IPS-18a (cell line): ENCODE measurements at regions not wholly inside any gene's neighbourhood (a gene's known extent, or its start where the extent isn't known, plus 50 kb on each side); places are given as distances from the start of the nearest gene placed in this dataset.
"Not testable (repeated sequence)": the region's sequence is repeated elsewhere in the genome, so short reads cannot be mapped to it uniquely, and the experiment has no call there.

Experiments used
- H3K27ac ChIP-seq: one replicate; pipeline ENCODE4 v1.5.1; 2013; ENCODE audit warnings: low read length
- H3K27me3 ChIP-seq: one replicate; pipeline ENCODE4 v1.6.1; 2013; ENCODE audit warnings: mild to moderate bottlenecking, low read length; ENCODE audit not compliant: control insufficient read depth, insufficient read depth
- H3K36me3 ChIP-seq: one replicate; pipeline ENCODE4 v1.6.1; 2013; ENCODE audit warnings: low read depth, low read length; ENCODE audit not compliant: control insufficient read depth
- H3K4me1 ChIP-seq: one replicate; pipeline ENCODE4 v1.6.1; 2013; ENCODE audit warnings: low read depth, low read length; ENCODE audit not compliant: control insufficient read depth
- H3K4me3 ChIP-seq: one replicate; pipeline ENCODE4 v1.5.1; 2013; ENCODE audit warnings: low read length
- H3K9ac ChIP-seq: one replicate; pipeline ENCODE4 v1.6.1; 2013; ENCODE audit warnings: mild to moderate bottlenecking, low read length, moderate library complexity
- H3K9me3 ChIP-seq: one replicate; pipeline ENCODE4 v1.6.1; 2013; ENCODE audit warnings: low read depth, low read length; ENCODE audit not compliant: control insufficient read depth

- Histone ChIP-seq H3K4me1 (no peaks in the 10 kb centered on the region), H3K4me3 (no peak overlapping the region), H3K9ac (no peak overlapping the region), H3K9me3 (peaks cover 15% of the 10 kb centered on the region), H3K27me3 (no peaks in the 10 kb centered on the region), H3K36me3 (no peaks in the 10 kb centered on the region), H3K27ac (no peak overlapping the region)
Measured at GRCh38 chr7:106448992-106449859, 164.4 kb upstream of the NAMPT start.

GRCh38 chr7:106448346-106448991 is 163.7 kb upstream of the NAMPT start:
- Histone ChIP-seq H3K4me3 (no peak overlapping the region), H3K4me1 (no peaks in the 10 kb centered on the region), H3K27me3 (no peaks in the 10 kb centered on the region), H3K27ac (no peak overlapping the region), H3K9ac (no peak overlapping the region), H3K9me3 (peaks cover 14% of the 10 kb centered on the region), H3K36me3 (no peaks in the 10 kb centered on the region)

- peaks cover 12% of the 10 kb centered on the region for H3K9me3 ChIP-seq
- no peak overlapping the region for H3K27ac ChIP-seq
- no peak overlapping the region for H3K4me3 ChIP-seq
- H3K27me3 ChIP-seq: no peaks in the 10 kb centered on the region
- H3K36me3 ChIP-seq: no peaks in the 10 kb centered on the region
- H3K4me1 ChIP-seq: no peaks in the 10 kb centered on the region
- no peak overlapping the region for H3K9ac ChIP-seq
Measured at GRCh38 chr7:106447318-106447847, 162.6 kb upstream of the NAMPT start.

GRCh38 chr7:106445366-106445765 is 160.6 kb upstream of the NAMPT start:
- not testable (repeated sequence) for H3K4me1 ChIP-seq, H3K9ac ChIP-seq, H3K27ac ChIP-seq, H3K36me3 ChIP-seq, H3K4me3 ChIP-seq, H3K9me3 ChIP-seq, H3K27me3 ChIP-seq

- no peak overlapping the region for H3K4me3 ChIP-seq
- no peak overlapping the region for H3K9ac ChIP-seq
- H3K9me3 ChIP-seq: no peaks in the 10 kb centered on the region
- H3K36me3 ChIP-seq: no peaks in the 10 kb centered on the region
- no peaks in the 10 kb centered on the region for H3K4me1 ChIP-seq
- H3K27me3 ChIP-seq: no peaks in the 10 kb centered on the region
- H3K27ac ChIP-seq: no peak overlapping the region
Measured at GRCh38 chr7:106444068-106444655, 159.4 kb upstream of the NAMPT start.

- Histone ChIP-seq H3K9ac (no peak overlapping the region), H3K4me1 (no peaks in the 10 kb centered on the region), H3K9me3 (no peaks in the 10 kb centered on the region), H3K27me3 (no peaks in the 10 kb centered on the region), H3K4me3 (no peak overlapping the region), H3K27ac (no peak overlapping the region), H3K36me3 (no peaks in the 10 kb centered on the region)
Measured at GRCh38 chr7:106443156-106443555, 158.4 kb upstream of the NAMPT start.

GRCh38 chr7:106442476-106442875 is 157.7 kb upstream of the NAMPT start:
- H3K27ac ChIP-seq: no peak overlapping the region
- H3K9ac ChIP-seq: no peak overlapping the region

GRCh38 chr7:106441343-106441742 is 156.6 kb upstream of the NAMPT start:
- H3K9me3 ChIP-seq, H3K36me3 ChIP-seq, H3K9ac ChIP-seq, H3K4me3 ChIP-seq, H3K4me1 ChIP-seq, H3K27ac ChIP-seq, H3K27me3 ChIP-seq: not testable (repeated sequence)

More at GRCh38 chr7:106442476-106442875, 157.7 kb upstream of the NAMPT start:
- no peaks in the 10 kb centered on the region for H3K27me3 ChIP-seq
- no peaks in the 10 kb centered on the region for H3K9me3 ChIP-seq
- no peaks in the 10 kb centered on the region for H3K4me1 ChIP-seq
- no peaks in the 10 kb centered on the region for H3K36me3 ChIP-seq
- H3K4me3 ChIP-seq: no peak overlapping the region

- H3K4me3 ChIP-seq, H3K27ac ChIP-seq: not testable (repeated sequence)
Measured at GRCh38 chr7:106436933-106437332, 152.2 kb upstream of the NAMPT start.

GRCh38 chr7:106433377-106433776 is 148.6 kb upstream of the NAMPT start:
- Histone ChIP-seq H3K27me3 (no peaks in the 10 kb centered on the region), H3K9ac (no peak overlapping the region), H3K36me3 (no peaks in the 10 kb centered on the region), H3K9me3 (no peaks in the 10 kb centered on the region), H3K27ac (no peak overlapping the region), H3K4me1 (no peaks in the 10 kb centered on the region), H3K4me3 (no peak overlapping the region)

More at GRCh38 chr7:106436933-106437332, 152.2 kb upstream of the NAMPT start:
- H3K36me3 ChIP-seq, H3K9ac ChIP-seq, H3K4me1 ChIP-seq, H3K9me3 ChIP-seq, H3K27me3 ChIP-seq: not testable (repeated sequence)

- Histone ChIP-seq H3K4me1 (no peaks in the 10 kb centered on the region), H3K9me3 (no peaks in the 10 kb centered on the region), H3K27me3 (no peaks in the 10 kb centered on the region), H3K4me3 (no peak overlapping the region), H3K9ac (no peak overlapping the region), H3K36me3 (no peaks in the 10 kb centered on the region), H3K27ac (no peak overlapping the region)
Measured at GRCh38 chr7:106430535-106431455, 146.0 kb upstream of the NAMPT start.
